ENCODE measurements at regions not wholly inside any gene's neighbourhood (a gene's known extent, or its start where the extent isn't known, plus 50 kb on each side); places are given as distances from the start of the nearest gene placed in this dataset.

- H2BK5ac ChIP-seq (ENCODE audit: insufficient read length, low read length): no peak overlapping the region
- no peak overlapping the region for H2BK12ac ChIP-seq (ENCODE audit: insufficient read length, low read depth, low read length)
- H3K4me1 ChIP-seq (ENCODE audit: insufficient read depth, low read length): no peaks in the 10 kb centered on the region
- no peak overlapping the region for H3K23ac ChIP-seq (ENCODE audit: insufficient read length, low read depth, low read length)
- Mint-ChIP-seq H3K4me1 (peaks cover 3 to 6% of the 10 kb centered on the region in 2 experiments; a peak in 3 of 4 replicates), H3K4me3 (no peak overlapping the region), H3K36me3 (ENCODE audit: insufficient read depth in 1 of 3, low read depth in 3 of 3) (peaks cover 14 to 16% (median 15%) of the 10 kb centered on the region in 3 experiments), H3K27ac (no peak overlapping the region), H3K27me3 (ENCODE audit: low read depth) (peaks cover 13% of the 10 kb centered on the region), H3K9me3 (peaks cover 22 to 24% of the 10 kb centered on the region in 2 experiments)
- no peak overlapping the region for H3K18ac ChIP-seq (ENCODE audit: insufficient read length, low read depth, low read length)
- no peak overlapping the region for H3K4me2 ChIP-seq (ENCODE audit: insufficient read depth, insufficient read length, low read length)
- no peak overlapping the region; the same call in 1 of the 2 replicates for H3K14ac ChIP-seq (ENCODE audit: insufficient read depth, low read length)
- no peak overlapping the region for H4K91ac ChIP-seq (ENCODE audit: insufficient read length, low read depth, low read length)
- H2AK5ac ChIP-seq (ENCODE audit: insufficient read length, low read length): no peak overlapping the region
- no peak overlapping the region for H3K9ac ChIP-seq (ENCODE audit: extremely low read depth, insufficient read length, low read length)
- H3K9me3 ChIP-seq (ENCODE audit: control insufficient read depth, low read depth, low read length): peaks cover 8% of the 10 kb centered on the region
- H2BK20ac ChIP-seq (ENCODE audit: low read depth, low read length, poor library complexity, severe bottlenecking): no peak overlapping the region
- no CpG with 5 or more reads among the region's 4 CpGs for WGBS (ENCODE audit: extremely low coverage, insufficient read length, low lambda C conversion rate)
- no peaks in the 10 kb centered on the region for H4K20me1 ChIP-seq (ENCODE audit: control insufficient read depth, insufficient read depth, insufficient read length)
- TF ChIP-seq, protein P1, sequence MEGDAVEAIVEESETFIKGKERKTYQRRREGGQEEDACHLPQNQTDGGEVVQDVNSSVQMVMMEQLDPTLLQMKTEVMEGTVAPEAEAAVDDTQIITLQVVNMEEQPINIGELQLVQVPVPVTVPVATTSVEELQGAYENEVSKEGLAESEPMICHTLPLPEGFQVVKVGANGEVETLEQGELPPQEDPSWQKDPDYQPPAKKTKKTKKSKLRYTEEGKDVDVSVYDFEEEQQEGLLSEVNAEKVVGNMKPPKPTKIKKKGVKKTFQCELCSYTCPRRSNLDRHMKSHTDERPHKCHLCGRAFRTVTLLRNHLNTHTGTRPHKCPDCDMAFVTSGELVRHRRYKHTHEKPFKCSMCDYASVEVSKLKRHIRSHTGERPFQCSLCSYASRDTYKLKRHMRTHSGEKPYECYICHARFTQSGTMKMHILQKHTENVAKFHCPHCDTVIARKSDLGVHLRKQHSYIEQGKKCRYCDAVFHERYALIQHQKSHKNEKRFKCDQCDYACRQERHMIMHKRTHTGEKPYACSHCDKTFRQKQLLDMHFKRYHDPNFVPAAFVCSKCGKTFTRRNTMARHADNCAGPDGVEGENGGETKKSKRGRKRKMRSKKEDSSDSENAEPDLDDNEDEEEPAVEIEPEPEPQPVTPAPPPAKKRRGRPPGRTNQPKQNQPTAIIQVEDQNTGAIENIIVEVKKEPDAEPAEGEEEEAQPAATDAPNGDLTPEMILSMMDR (conservative IDR thresholded peaks at IDR 0.05): no peak
- H4K5ac ChIP-seq (ENCODE audit: insufficient read length, low read depth, low read length): no peak overlapping the region
- H3K79me1 ChIP-seq (ENCODE audit: insufficient read depth, low read depth, low read length, poor library complexity, severe bottlenecking): no peaks in the 10 kb centered on the region
- H2AFZ ChIP-seq (ENCODE audit: low read length): no peak overlapping the region
- no peaks in the 10 kb centered on the region for H3K79me2 ChIP-seq (ENCODE audit: insufficient read depth, low read length)
- H4K8ac ChIP-seq (replicated peaks; ENCODE audit: insufficient read length, low read depth, low read length): no peak overlapping the region
- H3T11ph ChIP-seq (ENCODE audit: low read length): no peak overlapping the region
- no peak overlapping the region for H3K56ac ChIP-seq (ENCODE audit: insufficient read length, low read depth, low read length)
- no peaks in the 10 kb centered on the region for H3K27me3 ChIP-seq (ENCODE audit: insufficient read depth, low read length)
- H2BK15ac ChIP-seq (ENCODE audit: low read depth, low read length): no peak overlapping the region
- no peak overlapping the region for H2BK120ac ChIP-seq (ENCODE audit: low read depth, low read length, poor library complexity, severe bottlenecking)
- H3K27ac ChIP-seq (ENCODE audit: insufficient read length, low read depth, low read length): no peak overlapping the region
- no peak overlapping the region for H3K4ac ChIP-seq (ENCODE audit: low read depth, low read length)
- H3K23me2 ChIP-seq (ENCODE audit: insufficient read length, low read depth, low read length, poor library complexity, severe bottlenecking): no peaks in the 10 kb centered on the region
- no peak for DNase-seq
These were observed 134.9 kb downstream of the RAMP3 start for GRCh38 chr7:45292481-45292880.
